ENCODE measurements at regions not wholly inside any gene's neighbourhood (a gene's known extent, or its start where the extent isn't known, plus 50 kb on each side); places are given as distances from the start of the nearest gene placed in this dataset.
"Not testable (repeated sequence)": the region's sequence is repeated elsewhere in the genome, so short reads cannot be mapped to it uniquely, and the experiment has no call there.

DNA sequence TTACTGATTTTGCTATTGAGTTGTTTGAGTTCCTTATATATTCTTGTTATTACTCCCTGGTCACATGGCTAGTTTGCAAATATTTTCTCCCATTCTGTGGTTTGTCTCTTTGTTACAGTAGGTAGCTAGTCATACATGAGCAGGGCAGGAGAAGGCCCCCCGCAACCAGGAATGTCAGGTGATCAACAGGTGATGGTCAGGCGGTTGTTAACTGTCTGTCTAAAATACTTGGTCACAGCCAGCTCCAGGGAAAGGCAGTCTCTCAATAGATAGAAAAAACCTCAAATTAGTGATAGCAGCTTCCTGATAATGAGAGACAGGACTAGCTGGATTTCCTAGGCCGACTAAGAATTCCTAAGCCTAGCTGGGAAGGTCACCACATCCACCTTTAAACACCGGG, 217.9 kb downstream of the RHOU start:
- no peak overlapping the region for H3K9ac ChIP-seq
- no peaks in the 10 kb centered on the region for H3K79me2 ChIP-seq (ENCODE audit: insufficient read depth, low read depth)
- H3K4me2 ChIP-seq: no peak overlapping the region
- no peaks in the 10 kb centered on the region for H3K27me3 ChIP-seq (ENCODE audit: insufficient read depth, low read depth)
- H4K20me1 ChIP-seq (ENCODE audit: insufficient read depth): no peaks in the 10 kb centered on the region
- H3K27ac ChIP-seq: no peak overlapping the region
- no peaks in the 10 kb centered on the region for H3K4me1 ChIP-seq (ENCODE audit: low read depth, poor library complexity, severe bottlenecking)
- TF ChIP-seq, protein P1, sequence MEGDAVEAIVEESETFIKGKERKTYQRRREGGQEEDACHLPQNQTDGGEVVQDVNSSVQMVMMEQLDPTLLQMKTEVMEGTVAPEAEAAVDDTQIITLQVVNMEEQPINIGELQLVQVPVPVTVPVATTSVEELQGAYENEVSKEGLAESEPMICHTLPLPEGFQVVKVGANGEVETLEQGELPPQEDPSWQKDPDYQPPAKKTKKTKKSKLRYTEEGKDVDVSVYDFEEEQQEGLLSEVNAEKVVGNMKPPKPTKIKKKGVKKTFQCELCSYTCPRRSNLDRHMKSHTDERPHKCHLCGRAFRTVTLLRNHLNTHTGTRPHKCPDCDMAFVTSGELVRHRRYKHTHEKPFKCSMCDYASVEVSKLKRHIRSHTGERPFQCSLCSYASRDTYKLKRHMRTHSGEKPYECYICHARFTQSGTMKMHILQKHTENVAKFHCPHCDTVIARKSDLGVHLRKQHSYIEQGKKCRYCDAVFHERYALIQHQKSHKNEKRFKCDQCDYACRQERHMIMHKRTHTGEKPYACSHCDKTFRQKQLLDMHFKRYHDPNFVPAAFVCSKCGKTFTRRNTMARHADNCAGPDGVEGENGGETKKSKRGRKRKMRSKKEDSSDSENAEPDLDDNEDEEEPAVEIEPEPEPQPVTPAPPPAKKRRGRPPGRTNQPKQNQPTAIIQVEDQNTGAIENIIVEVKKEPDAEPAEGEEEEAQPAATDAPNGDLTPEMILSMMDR (conservative IDR thresholded peaks at IDR 0.05; ENCODE audit: low read depth, low read length): no peak
- no peak overlapping the region for H2AFZ ChIP-seq (ENCODE audit: low read depth)
- no peak overlapping the region for H3K4me3 ChIP-seq (IDR thresholded peaks at IDR 0.05; ENCODE audit: insufficient read depth, low read depth, low read length)
- H3K36me3 ChIP-seq (ENCODE audit: insufficient read depth): no peaks in the 10 kb centered on the region

DNA sequence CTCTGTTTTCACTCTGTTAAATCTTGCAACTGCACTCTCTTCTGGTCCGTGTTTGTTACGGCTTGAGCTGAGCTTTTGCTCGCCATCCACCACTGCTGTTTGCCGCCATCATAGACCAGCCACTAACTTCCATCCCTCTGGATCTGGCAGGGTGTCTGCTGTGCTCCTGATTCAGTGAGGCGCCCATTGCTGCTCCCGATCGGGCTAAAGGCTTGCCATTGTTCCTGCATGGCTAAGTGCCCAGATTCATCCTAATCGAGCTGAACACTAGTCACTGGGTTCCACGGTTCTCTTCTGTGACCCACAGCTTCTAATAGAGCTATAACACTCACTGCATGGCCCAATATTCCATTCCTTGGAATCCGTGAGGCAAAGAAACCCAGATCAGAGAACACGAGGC, 218.5 kb downstream of the RHOU start:
- H3K79me2 ChIP-seq (ENCODE audit: insufficient read depth, low read depth); H3K4me3 ChIP-seq (IDR thresholded peaks at IDR 0.05; ENCODE audit: insufficient read depth, low read depth, low read length); H4K20me1 ChIP-seq (ENCODE audit: insufficient read depth); H3K27ac ChIP-seq; H3K4me2 ChIP-seq; H3K4me1 ChIP-seq (ENCODE audit: low read depth, poor library complexity, severe bottlenecking); H2AFZ ChIP-seq (ENCODE audit: low read depth); H3K9ac ChIP-seq; H3K27me3 ChIP-seq (ENCODE audit: insufficient read depth, low read depth); H3K36me3 ChIP-seq (ENCODE audit: insufficient read depth): not testable (repeated sequence)

DNA sequence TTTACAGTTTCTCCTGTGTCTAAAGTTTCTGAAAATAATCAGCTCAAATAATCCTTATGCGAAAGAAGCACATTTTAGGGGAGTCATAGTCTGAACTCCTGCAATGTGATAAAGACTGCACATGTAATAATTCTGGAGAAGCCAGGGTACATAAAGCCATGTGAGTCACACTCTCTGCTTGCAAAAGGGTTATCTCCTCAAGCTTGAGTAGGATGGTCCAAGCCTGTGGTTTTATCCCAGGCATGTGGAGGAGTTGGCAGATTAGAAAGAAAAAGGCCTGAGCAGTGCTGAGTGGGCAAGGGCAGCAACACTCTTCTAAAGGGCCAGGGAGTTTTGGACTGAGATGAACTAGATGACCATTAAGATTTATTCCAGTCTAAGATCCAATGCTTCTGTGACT, 220.4 kb downstream of the RHOU start:
- H3K4me3 ChIP-seq (IDR thresholded peaks at IDR 0.05; ENCODE audit: insufficient read depth, low read depth, low read length): no peak overlapping the region
- no peaks in the 10 kb centered on the region for H3K79me2 ChIP-seq (ENCODE audit: insufficient read depth, low read depth)
- TF ChIP-seq, protein P1 (conservative IDR thresholded peaks at IDR 0.05; ENCODE audit: low read depth, low read length): no peak
- no peaks in the 10 kb centered on the region for H3K27me3 ChIP-seq (ENCODE audit: insufficient read depth, low read depth)
- H3K36me3 ChIP-seq (ENCODE audit: insufficient read depth): no peaks in the 10 kb centered on the region
- no peak overlapping the region for H3K4me2 ChIP-seq
- no peak overlapping the region for H3K27ac ChIP-seq
- no peaks in the 10 kb centered on the region for H4K20me1 ChIP-seq (ENCODE audit: insufficient read depth)
- H2AFZ ChIP-seq (ENCODE audit: low read depth): no peak overlapping the region
- no peaks in the 10 kb centered on the region for H3K4me1 ChIP-seq (ENCODE audit: low read depth, poor library complexity, severe bottlenecking)
- no peak overlapping the region for H3K9ac ChIP-seq

DNA sequence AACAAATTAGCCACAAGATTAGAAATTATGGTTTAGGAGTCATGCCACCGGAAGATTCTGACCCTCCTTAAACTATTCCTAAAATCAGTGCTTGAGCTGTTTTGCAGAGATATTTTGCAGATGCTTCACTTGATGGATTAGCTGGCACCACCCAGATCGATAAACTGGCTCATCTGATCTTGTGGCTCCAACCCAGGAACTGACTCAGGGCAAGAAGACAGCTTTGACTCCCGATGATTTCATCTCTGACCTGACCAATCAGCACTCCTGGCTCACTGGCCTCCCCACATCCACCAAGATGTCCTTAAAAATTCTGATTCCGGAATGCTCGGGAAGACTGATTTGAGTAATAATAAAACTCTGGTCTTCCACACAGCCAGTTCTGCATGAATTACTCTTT, 221.6 kb downstream of the RHOU start:
- TF ChIP-seq, protein P1 (conservative IDR thresholded peaks at IDR 0.05; ENCODE audit: low read depth, low read length): no peak
- Histone ChIP-seq H3K27ac (no peak overlapping the region), H3K36me3 (ENCODE audit: insufficient read depth) (no peaks in the 10 kb centered on the region), H3K27me3 (ENCODE audit: insufficient read depth, low read depth) (no peaks in the 10 kb centered on the region), H2AFZ (ENCODE audit: low read depth) (no peak overlapping the region), H3K9ac (no peak overlapping the region), H3K4me1 (ENCODE audit: low read depth, poor library complexity, severe bottlenecking) (no peaks in the 10 kb centered on the region), H3K4me2 (no peak overlapping the region), H4K20me1 (ENCODE audit: insufficient read depth) (no peaks in the 10 kb centered on the region), H3K4me3 (IDR thresholded peaks at IDR 0.05; ENCODE audit: insufficient read depth, low read depth, low read length) (no peak overlapping the region), H3K79me2 (ENCODE audit: insufficient read depth, low read depth) (no peaks in the 10 kb centered on the region)

DNA sequence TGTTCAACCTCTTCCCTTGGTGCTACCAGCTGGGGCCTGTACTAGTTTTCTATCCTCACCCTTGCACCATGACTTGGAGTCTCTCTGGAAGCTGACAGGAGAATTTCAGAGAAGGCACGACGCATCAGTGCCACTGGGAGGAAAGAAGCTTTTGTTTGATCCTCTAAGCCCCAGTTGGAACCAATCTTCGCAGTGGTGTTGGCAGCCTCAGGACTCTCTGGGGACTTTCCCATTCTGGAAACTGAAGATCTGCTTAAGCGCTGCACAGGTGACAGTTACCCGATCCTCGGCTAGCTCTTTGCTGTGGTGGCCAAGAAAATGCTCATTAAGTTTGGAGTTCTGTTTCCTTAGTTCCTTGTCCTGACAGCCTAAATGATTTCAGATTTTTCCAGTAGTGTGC, 222.3 kb downstream of the RHOU start:
- no peaks in the 10 kb centered on the region for H4K20me1 ChIP-seq (ENCODE audit: insufficient read depth)
- H3K9ac ChIP-seq: no peak overlapping the region
- H3K4me1 ChIP-seq (ENCODE audit: low read depth, poor library complexity, severe bottlenecking): no peaks in the 10 kb centered on the region
- no peak overlapping the region for H3K27ac ChIP-seq
- TF ChIP-seq, protein P1 (conservative IDR thresholded peaks at IDR 0.05; ENCODE audit: low read depth, low read length): no peak
- H3K36me3 ChIP-seq (ENCODE audit: insufficient read depth): no peaks in the 10 kb centered on the region
- no peak overlapping the region for H3K4me3 ChIP-seq (IDR thresholded peaks at IDR 0.05; ENCODE audit: insufficient read depth, low read depth, low read length)
- no peaks in the 10 kb centered on the region for H3K79me2 ChIP-seq (ENCODE audit: insufficient read depth, low read depth)
- no peaks in the 10 kb centered on the region for H3K27me3 ChIP-seq (ENCODE audit: insufficient read depth, low read depth)
- no peak overlapping the region for H3K4me2 ChIP-seq
- no peak overlapping the region for H2AFZ ChIP-seq (ENCODE audit: low read depth)
